RWPE1 (cell line): ENCODE measurements at regions not wholly inside any gene's neighbourhood (a gene's known extent, or its start where the extent isn't known, plus 50 kb on each side); places are given as distances from the start of the nearest gene placed in this dataset.

Experiments used
- CTCF ChIA-PET: fragments of 350-600 bp; sonication (Branson Sonifier 250); formaldehyde crosslinking; extraction: SDS; loops from one replicate; lab custom pipeline; 2021; lab: Yijun Ruan, JAX
- POLR2A ChIA-PET: fragments of 400-600 bp; formaldehyde crosslinking; extraction: SDS; loops from one replicate; lab custom pipeline; 2020; ENCODE audit warnings: antibody characterized with exemption; ENCODE audit not compliant: low non-redundant PET; lab: Yijun Ruan, JAX
- DNase-seq: peaks from one replicate; pipeline ENCODE4 v3.0.0; 2012; ENCODE audit warnings: low spot score
- H3K27ac ChIP-seq: fragments of 450-650 bp; 2 replicates; pipeline ENCODE4 v1.5.1; 2017
- TF ChIP-seq, protein P1 (sequence below): fragments of 450-650 bp; conservative IDR thresholded peaks from 2 replicates; pipeline ENCODE4 v1.5.1; 2017; ENCODE audit warnings: low read depth, mild to moderate bottlenecking

DNA sequence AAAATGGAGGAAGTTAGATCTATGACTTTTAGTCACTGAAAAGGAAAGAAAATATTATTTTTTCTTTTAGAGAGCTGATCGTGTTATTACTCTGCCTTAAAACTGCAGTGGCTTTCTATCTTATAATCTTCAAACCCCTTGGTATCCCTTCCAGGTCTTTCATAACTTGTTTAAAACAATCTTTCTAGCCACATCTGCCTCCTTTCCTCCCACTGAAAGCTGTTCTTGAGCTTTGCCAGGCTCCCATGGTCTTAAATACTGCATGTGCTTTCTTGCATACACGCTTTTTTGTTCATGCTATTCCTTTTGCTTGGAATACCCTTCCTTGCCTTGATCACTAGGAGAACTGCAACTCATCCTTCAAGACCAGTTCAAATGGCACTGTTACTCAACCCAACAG is 65.9 kb upstream of the GADD45A start:
- ChIA-PET POLR2A (no interaction called here), CTCF (no interaction called here)
- no peak for DNase-seq
- H3K27ac ChIP-seq: peak overlapping the region; percentile 66
- TF ChIP-seq, protein P1, sequence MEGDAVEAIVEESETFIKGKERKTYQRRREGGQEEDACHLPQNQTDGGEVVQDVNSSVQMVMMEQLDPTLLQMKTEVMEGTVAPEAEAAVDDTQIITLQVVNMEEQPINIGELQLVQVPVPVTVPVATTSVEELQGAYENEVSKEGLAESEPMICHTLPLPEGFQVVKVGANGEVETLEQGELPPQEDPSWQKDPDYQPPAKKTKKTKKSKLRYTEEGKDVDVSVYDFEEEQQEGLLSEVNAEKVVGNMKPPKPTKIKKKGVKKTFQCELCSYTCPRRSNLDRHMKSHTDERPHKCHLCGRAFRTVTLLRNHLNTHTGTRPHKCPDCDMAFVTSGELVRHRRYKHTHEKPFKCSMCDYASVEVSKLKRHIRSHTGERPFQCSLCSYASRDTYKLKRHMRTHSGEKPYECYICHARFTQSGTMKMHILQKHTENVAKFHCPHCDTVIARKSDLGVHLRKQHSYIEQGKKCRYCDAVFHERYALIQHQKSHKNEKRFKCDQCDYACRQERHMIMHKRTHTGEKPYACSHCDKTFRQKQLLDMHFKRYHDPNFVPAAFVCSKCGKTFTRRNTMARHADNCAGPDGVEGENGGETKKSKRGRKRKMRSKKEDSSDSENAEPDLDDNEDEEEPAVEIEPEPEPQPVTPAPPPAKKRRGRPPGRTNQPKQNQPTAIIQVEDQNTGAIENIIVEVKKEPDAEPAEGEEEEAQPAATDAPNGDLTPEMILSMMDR: no peak

GRCh38 chr1:67623906-67624305 is 61.1 kb upstream of the GADD45A start:
- no peak for DNase-seq
- CTCF ChIA-PET: interaction anchor here (0.9 kb wide), 1 partner anchor 42 kb away, joined by 5 read pairs; no protein-coding TSS in a partner anchor
- POLR2A ChIA-PET: no interaction called here
- TF ChIP-seq, protein P1: no peak
- H3K27ac ChIP-seq: no peak overlapping the region

- TF ChIP-seq, protein P1: no peak
- DNase-seq: no peak
- CTCF ChIA-PET: interaction anchor here (0.9 kb wide), 1 partner anchor 43 kb away, joined by 5 read pairs; no protein-coding TSS in a partner anchor
- POLR2A ChIA-PET: no interaction called here
- no peak overlapping the region for H3K27ac ChIP-seq
Measured at GRCh38 chr1:67624680-67625079, 60.3 kb upstream of the GADD45A start.

- ChIA-PET CTCF (no interaction called here), POLR2A (no interaction called here)
- TF ChIP-seq, protein P1: no peak
- H3K27ac ChIP-seq: no peak overlapping the region
- DNase-seq: peak; percentile 77
Measured at GRCh38 chr1:67626090-67626860, 58.7 kb upstream of the GADD45A start.

DNA sequence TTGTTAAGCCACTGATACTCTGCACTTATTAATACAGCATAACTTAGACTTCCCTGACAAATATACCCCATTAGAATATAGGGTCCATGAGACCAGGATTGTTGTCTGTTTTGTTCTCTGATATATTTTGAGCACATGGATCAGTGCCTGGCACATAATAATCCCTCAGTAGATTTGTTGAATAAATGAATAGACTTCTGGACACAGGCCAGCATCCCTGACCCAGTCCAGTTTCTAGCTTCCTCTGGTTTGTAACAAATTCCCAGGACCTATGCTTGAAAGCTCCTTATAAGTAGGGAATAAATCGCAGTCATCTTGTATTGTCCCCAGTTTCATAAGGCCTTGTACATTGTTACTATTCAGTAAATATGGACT is 58.2 kb upstream of the GADD45A start:
- H3K27ac ChIP-seq: no peak overlapping the region
- TF ChIP-seq, protein P1: no peak
- DNase-seq: no peak
- ChIA-PET CTCF (no interaction called here), POLR2A (no interaction called here)

DNA sequence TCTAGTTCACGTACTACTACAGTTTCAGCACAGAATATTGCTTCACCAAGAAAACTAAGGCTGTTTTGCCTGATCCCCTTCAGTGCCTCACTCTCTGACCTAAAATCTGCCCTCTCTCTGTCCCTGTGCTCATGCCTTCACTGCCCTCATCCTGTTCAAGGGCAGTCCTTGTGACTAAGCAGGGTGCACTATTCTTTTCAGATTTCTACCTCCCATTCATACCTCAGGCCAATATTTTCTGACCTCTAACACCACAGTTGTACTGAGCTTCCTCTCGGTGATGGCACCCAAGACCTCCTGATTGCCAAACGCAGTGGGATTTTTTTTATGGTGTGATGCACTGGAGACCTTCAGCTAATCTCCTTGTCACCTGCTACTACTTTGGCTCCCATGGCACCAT is 57.7 kb upstream of the GADD45A start:
- H3K27ac ChIP-seq: no peak overlapping the region
- POLR2A ChIA-PET: no interaction called here
- DNase-seq: no peak
- TF ChIP-seq, protein P1: no peak
- CTCF ChIA-PET: no interaction called here
